Smooth muscle cell of the brain vasculature (primary cell): ENCODE measurements at regions not wholly inside any gene's neighbourhood (a gene's known extent, or its start where the extent isn't known, plus 50 kb on each side); places are given as distances from the start of the nearest gene placed in this dataset.
"Not testable (repeated sequence)": the region's sequence is repeated elsewhere in the genome, so short reads cannot be mapped to it uniquely, and the experiment has no call there.

Source experiments
- DNase-seq: peaks from one replicate; pipeline ENCODE4 v3.0.0-alpha.2; 2012; ENCODE audit warnings: low read depth, low spot score

DNA sequence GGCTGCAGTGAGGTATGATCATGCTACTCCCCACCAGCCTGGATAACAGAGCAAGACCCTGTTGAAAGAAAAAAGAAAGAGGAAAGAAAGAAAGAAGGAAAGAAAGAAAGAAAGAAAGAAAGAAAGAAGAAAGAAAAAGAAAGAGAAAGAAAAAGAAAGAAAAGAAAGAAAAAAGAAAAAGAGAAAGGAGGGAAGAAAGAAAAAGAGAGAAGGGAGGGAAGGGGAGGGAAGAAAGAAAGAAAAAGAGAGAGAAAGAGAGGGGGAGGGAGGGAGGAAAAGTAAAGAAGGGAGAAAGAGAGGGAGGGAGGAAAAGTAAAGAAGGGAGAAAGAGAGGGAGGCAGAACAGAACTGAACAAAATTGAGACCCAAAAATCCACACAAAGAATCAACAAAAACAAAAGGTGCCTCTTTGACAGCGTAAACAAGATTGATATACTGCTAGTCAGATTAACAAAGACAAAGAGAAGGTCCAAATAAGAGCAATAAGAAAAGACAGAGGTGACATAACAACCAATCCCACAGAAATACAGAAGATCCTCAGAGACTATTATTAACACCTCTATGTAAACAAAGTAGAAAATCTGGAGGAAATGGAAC, 293.9 kb upstream of the AMIGO2 start:
- DNase-seq: no peak

DNA sequence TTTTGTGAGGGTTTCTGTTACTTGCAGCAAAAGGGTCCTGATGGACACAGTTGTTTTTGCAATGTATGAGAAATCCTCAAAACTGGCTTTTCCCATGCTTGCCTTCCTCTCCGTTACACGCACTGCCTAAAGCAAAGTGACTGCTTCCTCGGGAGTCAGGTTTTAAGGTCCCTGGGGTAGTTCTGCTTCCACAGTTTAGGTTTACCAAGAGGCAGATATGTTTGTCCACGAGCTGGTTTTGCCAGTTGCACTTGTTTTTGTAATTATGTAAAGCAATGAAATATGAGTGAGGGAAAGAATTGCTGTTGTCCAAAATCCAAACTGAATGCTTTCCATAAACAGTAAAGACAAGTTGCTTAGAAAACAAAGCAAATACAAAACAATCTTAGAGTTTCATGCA, 290.7 kb upstream of the AMIGO2 start:
- DNase-seq: no peak

DNA sequence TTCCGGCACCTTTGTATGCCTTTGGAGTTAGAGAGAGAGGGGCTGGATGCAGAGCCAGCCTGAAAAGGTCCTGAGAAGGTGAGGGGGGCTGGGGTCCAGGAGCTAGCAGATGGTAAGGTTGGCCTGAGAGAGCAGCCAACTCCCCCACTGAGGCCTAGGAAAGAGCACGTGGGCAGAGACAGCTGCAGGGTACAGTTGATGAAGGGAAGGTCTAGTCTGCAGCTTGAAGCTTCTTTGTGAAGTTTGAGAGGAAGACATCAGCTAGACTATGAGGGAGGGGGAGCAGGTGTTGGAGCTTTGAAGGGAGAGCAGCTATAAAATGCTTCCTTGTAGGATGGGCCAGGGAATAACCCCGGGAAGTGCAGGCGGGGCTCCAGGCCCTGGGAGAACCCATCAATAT, 289.3 kb upstream of the AMIGO2 start:
- no peak for DNase-seq

DNA sequence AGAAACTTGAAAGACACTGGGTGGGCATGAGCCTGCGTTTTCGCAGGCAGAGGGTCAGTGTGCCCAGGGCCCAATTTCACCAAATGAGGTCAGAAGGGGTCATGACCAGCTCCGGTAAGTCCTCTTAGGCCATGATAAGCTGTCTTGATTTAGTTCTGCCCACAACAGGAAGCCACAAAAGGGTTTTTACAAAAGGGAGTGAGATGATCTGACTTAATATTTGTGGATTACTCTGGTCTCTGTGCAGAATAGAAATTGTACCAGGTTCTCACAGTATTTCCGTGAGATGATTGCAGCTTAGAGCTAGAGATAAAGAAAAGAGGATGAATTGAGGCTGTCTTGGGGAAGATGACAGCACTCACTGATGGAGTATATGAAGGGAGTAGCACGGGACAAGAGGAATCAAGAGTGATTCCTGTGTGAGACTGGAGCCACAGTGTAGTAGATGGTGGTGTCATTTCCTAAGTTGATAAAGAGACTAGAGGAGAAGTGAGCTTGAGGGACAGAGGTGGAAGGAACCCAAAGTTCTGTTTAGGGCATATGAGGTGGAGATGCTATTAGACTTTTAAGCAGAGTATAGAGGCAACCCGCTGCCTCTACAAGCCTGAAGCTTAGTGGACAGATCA, 288.3 kb upstream of the AMIGO2 start:
- DNase-seq: no peak

DNA sequence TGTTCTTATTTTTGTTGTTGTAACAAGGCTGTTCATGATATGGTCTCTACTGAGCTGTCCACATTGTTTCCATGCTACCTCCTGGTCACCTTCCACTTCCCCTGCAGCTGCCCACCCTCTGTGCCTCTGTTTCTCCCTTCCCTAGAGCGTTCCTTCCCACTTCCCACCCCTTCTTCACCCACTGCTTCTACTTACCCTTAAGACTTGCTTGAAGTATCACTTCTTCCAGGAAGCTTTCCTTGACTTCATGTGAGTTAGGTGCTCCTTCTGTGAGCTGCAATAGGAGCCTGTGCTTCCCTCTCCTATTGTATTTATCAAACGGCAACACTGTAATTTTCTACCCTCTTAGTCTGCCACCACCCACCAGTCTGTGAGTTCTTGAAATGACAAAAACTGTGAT, 286.8 kb upstream of the AMIGO2 start:
- no peak for DNase-seq

DNA sequence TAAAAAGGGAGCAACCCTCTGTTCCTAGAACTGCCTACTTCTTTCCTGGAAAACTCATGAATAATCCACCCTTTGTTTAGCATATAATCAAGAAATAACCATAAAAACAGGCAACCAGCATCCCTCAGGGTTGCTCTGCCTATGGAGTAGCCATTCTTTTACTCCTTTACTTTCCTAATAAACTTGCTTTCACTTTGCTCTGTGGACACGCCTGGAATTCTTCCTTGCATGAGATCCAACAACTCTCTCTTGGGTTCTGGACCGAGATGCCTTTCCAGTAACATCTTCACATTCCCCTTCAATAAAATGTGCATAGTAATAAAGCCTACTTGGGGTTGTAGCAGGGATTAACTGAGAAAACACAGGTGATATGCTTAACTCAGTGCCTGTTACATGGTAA, 286.4 kb upstream of the AMIGO2 start:
- no peak for DNase-seq

DNA sequence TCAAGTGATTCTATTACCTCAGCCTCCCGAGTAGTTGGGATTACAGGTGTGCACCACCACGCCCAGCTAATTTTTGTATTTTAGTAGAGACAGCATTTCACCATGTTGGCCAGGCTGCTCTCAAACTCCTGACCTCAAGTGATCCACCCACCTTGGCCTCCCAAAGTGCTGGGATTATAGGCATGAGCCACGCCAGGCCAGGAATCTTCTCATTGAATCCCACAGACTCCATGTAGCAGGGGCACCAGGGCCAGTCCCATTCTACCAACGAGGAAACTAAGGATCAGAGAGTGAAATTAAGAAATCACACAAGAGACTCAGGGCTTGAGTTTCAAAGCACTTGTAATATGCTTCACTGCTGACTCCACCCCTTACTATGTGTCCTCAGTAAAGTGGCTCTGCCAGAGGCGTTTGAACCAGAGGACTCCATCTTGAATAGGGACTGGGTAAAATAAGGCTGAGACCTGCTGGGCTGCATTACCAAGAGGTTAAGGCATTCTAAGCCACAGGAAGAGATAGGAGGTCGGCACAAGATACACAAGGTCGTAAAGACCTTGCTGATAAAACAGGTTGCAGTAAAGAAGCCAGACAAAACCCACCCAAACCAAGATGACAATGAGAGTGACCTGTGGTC, 285.8 kb upstream of the AMIGO2 start:
- DNase-seq: not testable (repeated sequence)

DNA sequence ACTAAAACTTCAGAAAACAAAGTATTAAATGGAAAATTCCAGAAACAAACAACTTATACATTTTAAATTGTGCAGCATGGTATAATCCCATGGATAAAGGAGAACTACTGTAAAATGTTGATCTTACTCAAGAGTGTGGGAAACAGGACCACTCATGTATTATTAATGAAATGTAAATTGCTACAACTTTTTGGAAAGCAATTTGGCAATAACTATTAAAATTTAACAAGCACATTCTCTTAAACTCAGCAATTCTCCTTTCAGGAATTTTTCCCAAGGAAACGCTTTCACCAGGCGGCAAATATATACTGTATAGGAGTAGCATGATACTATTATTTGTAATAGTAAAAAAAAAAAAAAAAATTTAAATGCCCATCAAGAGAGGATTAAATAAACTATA, 284.5 kb upstream of the AMIGO2 start:
- no peak for DNase-seq

DNA sequence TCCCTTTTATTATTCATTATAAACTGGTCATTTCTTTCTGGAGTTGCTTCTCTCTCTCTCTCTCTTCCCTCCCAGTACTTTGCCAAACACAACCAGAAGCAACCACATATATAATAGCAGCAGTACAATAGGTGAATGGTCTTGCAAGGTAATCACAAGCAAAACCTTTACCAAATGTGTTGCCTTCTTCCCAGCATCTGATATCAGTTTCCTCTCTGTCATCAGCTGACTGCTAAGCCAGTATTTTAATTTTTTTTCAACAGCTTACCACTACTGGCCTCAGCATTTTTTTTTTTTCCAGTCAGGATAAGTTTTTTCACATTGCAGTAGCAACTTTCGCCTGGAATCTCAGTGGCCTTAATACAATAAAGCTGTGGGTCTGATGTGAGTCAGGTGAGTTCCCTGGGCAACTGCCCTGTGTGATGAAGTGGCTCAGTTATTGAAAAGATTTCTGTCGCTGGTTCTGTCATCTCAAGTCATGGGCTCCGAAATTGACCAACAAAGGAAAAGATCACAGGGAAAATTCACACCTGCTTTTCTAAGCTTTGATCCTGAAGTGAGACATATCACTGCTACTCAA, 282.5 kb upstream of the AMIGO2 start:
- DNase-seq: no peak

DNA sequence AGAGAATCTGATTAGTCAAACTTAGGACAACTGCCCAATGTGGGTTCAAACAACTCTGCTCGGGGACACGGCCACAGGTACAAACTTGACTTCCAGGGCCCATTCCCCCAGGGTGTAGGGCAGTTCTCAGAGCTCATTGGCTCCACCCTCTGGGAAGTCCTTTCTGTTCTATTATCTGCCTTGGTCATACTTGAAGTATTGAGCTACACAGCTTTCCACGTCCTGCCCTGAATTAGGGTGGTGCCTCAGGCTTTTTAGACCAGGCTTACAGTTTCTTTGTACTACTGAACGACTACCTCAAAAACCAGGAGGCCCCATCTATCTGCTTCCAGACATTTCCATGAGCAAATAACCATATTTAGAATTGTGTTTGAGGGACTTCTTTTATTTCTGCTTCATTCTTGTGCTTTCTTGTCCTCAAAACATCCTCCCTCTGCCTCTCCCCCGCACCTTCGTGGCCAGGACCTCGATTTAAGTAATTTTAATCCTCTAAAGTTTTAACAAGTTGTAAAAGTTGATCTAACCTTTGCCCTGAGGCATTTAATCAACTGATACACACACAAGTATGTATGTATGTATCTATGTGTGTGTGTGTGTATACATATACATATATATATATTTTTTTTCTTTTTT, 281.7 kb upstream of the AMIGO2 start:
- DNase-seq: no peak

DNA sequence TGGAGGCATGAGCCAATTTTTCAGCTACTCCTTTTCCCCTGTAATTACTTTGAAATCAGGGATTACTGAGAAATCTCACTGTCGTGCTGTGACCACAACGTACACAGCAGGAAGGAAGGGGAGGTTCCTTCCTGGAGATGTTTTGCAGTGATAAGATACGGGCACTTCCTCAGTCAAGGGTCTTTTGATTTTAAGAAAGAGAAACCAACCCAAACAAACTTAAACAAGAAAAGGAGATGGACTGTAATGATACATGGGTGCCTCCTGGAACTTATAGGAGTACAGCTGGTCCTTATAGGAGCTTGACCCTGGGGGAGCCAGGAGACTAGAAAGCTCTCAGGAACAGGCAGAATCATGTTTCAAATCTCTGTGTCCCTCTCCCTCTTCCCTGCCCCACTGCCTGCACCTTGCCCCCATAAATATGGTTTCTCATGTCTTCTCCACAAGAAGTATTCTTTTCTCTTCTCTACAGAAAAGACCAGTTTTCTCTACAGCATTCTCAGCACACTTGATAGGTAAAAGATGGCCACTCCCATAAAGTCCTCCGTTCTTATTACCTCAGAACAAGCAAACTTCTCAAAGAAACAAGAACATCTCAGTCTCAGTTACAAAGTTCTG, 281.1 kb upstream of the AMIGO2 start:
- DNase-seq: no peak

DNA sequence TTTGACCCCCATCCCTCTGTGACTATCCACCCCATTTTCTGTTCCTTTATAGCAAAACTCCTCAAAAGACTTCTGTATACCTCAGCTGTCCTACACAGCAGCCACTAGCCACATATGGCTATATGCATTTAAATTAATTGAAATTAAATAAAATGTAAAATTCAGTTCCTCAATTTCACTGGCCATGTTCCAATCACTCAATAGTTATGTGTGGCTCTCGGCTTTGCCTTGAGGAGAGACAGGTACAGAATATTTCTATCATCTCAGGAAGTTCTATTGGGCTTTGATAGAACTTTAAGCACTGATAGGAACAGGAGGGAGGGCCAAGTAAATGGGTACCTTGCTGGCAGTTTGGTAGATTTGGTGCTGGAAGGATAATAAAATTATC, 280.3 kb upstream of the AMIGO2 start:
- DNase-seq: no peak

DNA sequence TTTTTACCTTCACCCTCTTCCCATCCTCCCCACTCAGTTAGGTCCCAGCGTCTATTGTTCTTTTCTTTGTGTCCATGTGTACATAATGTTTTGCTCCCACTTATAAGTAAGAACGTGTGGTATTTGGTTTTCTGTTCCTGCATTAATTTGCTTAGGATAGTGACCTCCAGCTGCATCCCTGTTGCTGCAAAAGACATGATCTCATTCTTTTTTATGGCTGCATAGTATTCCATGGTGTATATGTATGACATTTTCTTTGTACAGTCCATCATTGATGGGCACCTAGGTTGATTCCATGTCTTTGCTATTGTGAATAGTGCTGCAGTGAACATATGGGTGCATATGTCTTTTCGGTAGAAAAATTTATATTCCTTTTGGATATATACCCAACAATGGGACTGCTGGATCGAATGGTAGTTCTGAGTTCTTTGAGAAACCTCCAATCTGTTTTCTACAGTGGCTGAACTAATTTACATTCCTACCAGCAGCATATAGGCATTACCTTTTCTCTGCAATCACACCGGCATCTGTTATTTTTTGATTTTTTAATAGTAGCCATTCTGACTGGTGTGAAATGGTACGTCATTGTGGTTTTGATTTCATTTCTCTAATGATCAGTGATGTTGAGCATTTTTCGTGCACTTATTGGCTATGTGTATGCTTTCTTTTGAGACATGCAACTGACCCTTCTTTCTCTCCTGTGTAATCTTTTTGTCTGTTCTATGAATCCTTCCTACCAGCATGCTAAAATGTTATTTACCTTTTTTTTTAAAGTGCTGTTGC, 279.7 kb upstream of the AMIGO2 start:
- DNase-seq: no peak

DNA sequence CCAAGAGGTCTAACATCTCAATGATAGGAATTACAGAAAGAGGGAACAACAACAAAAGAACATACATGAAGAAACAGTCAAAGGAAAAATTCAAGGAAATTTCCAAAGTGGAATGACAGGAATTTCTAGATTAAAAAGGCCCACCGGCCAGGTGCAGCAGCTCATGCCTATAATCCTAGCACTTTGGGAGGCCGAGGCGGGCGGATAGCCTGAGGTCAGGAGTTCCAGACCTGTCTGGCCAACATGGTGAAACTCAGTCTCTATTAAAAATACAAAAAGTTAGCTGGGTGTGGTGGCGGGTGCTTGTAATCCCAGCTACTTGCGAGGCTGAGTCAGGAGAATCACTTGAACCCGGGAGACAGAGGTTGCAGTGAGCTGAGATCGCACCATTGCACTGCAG, 277.2 kb upstream of the AMIGO2 start:
- not testable (repeated sequence) for DNase-seq

DNA sequence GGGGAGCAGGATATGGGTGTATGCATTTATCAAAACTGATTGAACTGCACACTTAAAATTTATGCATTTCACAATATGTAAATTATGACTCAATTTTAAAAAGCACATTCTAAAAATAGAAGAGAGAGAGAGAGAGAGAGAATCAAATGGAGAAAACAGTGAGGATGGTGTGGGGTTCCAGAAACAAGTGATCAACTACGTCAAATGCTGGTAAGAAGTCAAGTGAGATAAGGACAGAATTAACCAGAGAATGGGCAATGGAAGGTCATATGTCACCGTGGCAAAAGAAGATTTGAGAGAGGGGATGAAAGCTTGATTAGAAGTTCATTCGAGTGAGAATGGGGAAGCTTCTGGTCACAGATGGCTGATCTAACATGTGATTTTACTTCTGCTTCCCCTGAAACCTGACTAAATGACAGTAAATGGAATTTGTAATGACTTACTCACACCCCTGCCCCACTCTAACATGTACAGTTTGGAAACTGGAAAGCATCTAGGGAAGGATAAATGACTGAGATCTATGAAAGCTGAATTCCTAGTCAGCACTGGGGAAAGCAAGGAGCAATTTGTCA, 276.5 kb upstream of the AMIGO2 start:
- no peak for DNase-seq

DNA sequence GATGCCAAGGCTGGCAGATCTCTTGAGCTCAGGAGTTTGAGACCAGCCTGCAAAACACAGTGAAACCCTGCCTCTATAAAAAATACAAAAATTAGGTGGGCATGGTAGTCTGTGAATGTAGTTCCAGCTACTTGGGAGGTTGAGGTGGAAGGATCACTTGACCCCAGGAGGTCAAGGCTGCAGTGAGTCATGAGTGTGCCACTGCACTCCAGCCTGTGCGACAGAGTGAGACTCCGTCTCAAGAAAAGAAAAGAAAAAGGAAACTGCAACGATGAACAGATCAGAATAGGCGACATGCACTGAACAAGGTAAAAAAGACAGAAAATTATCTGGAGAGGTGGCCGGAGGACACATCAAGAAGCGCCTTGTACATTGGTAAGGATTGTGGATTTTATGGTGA, 273.7 kb upstream of the AMIGO2 start:
- no peak for DNase-seq

DNA sequence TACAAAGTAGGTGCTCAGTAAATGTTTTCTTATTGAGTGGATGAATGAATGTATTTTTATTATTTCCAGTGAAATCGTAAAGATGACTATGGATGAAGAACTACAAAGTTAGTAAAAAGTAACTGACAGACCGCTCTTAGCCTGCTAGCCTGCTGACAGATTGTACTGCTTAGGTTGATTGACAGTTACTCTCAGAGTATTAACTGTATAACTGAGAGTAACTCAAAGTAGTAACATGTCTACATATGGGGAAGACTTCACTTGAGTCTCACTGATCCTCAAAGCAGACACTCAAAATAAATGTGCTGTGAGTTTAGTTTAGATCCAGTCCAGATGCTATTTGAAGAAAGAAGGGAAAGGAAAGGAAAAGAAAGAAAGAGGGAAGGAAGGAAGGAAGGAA, 272.3 kb upstream of the AMIGO2 start:
- no peak for DNase-seq

DNA sequence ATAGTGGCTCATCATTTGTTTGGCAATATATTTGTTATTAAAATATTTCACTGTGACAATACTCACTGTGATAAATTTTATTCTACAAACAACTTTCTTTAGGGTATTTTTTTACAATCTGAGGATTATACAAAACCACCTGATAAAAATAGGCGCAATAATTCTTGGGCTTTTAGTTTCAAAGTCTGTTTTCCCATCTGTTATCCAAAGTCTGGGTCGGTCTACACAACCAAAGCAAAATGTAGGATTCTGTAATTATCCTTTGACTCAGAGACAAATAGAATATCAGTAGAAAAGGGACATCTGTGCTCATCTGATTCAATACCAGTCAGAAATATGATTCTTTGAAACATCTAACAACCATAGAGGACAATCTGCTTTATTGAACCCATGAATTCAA, 271.8 kb upstream of the AMIGO2 start:
- DNase-seq: no peak

DNA sequence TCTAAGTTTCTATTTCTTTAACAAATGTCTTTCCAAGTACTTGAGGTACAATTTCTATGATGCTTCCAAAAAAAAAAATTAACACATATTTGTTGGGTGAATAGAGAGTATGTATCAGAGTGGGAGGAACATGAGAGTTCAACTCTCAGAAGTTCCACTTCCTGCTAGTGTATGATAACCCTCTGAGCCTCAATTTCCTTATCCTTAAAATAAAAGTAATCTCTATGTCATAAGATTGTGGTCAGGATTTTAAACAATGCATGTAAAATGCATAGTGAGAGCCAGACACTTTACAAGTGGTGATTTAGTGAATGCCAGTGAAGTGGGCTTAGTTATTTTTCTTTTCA, 270.3 kb upstream of the AMIGO2 start:
- DNase-seq: no peak

DNA sequence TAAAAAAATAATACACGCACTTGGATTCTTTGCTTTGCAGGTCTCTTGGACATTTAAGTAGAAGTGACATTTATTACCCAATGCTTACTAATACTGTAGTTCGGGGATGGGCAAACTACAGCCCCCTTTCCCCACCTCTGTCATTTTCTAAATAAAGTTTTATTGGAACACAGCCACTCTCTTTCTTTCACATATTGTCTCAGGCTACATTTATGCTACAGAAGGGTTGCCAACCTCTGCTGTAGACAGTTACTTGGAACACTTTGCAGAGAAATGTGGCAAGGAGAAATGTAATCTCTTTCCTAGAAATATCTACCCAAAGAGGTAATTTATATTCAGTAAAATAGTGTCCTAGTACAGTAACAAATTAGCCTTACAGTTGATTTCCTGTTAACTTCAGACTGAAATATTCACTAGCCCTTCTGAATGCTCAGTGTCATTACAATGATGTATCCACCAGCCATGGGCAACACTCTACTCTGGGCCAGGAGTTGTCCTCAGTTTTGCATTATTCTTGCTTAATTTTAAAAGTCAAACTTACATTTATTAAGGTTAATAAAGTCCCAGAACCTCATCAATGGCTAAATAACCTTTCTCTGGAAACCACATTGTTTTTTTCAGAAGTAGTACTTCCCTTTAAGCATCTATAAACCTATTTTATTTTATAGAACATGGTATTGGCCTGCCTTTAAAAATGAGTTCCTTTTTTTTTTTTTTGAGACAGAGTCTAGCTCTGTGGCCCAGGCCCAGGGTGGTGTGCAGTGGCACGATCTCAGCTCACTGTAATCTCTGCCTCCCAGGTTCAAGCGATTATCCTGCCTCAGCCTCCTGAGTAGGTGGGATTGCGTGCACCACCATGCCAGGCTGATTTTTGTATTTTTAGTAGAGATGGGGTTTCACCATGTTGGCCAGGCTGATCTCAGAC, 269.6 kb upstream of the AMIGO2 start:
- DNase-seq: no peak
